Activated CD4-positive, alpha-beta T cell treated with anti-CD3 and anti-CD28 coated beads for 48 hours (primary cell): ENCODE measurements at regions not wholly inside any gene's neighbourhood (a gene's known extent, or its start where the extent isn't known, plus 50 kb on each side); places are given as distances from the start of the nearest gene placed in this dataset.
"Not testable (repeated sequence)": the region's sequence is repeated elsewhere in the genome, so short reads cannot be mapped to it uniquely, and the experiment has no call there.

Experiments
- DNase-seq: peaks from one replicate; pipeline ENCODE4 v3.0.0-alpha.2; 2020

DNA sequence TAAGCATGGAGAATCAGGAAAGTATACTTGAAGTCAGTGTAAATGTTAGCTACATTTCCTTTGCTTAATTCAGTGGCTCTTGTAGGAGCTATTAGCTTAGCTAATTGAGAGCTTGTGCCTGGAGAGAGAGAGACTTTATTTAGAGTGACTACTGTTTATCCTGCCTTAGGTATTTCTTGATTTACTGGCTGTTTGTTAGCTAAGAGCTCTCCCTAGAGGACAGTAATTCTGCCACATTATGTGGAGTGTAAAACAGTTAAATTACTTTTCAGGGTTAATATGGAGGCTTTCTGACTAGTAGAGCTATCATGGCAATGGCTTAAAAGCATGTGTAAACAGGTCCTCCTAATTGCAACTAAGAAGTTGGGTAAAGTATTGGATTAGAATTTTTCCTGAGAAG lies 306.5 kb upstream of the TECRL start:
- no peak for DNase-seq

DNA sequence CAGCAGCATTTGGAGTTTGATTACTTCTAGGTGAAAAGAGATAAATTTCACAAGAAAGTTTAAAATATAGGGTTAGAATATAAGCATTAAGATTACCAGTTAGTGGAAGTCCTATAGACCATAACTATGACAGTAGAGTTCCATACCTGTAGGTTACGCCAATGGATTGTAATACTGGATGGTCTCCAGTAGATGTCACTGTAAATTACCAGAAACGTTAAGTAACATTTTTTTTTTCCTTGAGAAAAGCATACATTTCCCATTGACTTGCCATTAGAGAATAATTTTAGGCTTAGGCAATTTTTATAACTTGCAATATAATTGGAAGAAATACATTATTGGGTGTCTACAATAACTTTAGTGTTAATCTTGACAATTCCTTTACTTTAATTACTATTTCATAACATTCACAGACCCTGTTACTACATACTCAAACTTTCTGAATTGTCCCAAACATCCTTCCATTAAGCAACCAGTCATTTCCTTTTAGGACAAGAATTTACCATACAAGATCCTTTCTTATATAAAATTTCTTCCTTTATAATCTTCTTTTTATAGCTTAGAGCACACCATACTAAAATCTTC lies 304.1 kb upstream of the TECRL start:
- no peak for DNase-seq

DNA sequence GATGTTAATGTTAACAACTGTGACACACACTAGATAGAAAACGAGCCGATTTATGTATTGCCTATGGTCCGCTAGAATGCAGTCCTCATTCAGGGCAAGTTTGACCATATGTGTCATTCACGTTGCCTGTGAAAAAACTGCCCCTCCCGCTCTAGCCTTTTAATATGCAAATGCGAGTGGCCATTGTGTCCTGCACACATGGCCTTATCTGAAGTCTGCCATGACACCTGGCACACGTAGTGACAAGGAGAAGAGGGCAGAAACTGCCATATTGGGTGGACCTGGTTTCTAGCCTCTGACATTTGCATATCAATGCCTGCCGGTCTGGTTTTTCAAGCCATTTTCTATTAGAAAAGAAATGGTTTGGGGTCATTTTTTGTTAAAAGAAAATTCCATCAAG lies 303.3 kb upstream of the TECRL start:
- DNase-seq, result no peak

DNA sequence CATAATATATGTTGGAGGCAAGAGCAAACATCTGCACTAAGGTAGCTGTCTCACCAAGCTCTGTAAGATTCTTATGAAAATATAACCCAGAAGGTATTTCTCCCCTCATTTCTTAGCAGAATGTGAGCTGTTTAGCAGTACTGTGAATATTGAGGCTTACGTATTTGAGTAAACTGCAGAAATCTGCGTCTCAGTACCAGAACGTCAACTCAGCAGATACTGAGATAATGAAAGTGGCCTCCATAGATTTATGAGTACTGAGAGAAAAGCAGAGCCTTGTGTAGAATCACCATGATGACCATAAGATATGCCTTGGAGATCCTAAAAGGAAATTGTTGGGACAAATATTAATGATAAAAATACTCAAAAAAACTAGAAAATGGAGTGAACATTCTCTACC lies 296.7 kb upstream of the TECRL start:
- DNase-seq, result no peak

DNA sequence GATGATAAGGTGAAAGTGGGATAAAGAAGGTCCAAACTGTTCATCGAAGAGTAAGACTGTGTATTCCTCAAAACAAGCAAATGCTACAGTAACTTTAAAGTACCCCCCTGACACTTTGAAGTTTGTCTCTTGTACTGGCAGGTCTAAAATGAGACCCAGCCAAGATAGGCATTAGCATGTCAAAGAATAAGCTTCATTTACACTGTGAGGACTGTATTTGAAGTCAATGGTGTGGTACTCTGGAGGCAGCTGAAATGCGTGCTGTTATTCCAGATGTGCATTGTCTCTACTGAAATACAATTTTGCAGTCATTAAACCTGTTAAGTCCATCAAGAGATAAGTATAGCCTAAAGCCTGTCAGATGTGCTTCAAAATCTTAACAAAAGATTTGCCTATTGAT lies 288.9 kb upstream of the TECRL start:
- DNase-seq, result no peak

DNA sequence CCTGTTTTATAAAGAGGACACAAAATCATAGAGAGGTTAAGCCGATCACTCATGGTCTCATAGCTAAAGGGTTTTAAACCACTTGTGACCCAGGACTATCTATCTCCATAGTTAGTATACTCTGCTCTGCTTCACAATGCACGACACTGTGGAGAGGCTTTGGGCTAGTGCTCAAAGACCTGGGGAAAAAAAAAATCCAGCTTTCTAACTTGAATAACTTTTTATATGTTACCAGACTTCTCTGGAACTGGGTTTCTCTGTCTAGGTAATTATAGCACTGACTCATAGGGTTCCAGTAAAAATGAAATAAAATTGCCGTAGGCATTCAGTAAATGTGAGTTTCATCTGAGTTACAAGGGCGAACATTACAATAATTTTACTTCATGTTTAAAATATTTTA lies 273.7 kb upstream of the TECRL start:
- DNase-seq, result no peak

DNA sequence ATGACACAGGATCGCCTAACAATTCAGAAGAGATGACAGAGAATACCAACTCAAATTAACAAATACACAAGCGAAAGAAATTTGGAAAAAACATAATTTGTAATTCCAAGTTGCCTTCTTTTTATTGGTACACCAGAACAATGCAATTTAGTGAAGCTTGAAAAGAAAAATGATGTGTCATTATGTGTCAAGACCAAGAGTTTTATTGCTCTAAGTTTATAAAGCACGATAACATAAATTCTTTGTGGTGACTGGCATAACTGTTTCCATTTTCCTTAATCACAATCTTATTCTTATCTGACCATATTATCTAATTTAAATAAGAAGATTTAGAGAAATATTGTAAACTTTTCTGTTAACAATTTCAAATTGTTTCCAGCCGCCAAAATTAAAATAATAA lies 273.2 kb upstream of the TECRL start:
- DNase-seq, result no peak

DNA sequence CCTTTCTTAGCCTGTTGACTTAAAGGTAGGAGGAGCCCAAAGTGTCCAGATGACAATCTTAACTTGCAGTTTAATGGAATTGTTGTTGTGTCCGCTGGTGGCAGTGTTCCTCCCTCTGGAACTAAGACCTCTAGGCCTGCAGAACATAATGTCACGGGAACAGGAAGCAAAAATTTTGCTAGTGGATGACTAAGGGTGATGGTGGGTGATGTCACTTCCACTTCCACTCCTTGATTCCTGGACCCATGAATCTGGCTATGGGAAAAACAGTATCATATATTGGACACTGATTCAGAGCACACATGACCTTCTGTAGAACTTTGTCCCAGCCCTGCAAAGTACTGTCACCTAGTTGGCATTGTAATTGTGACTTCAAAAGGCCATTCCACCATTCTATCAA lies 263.9 kb upstream of the TECRL start:
- not testable (repeated sequence) for DNase-seq

DNA sequence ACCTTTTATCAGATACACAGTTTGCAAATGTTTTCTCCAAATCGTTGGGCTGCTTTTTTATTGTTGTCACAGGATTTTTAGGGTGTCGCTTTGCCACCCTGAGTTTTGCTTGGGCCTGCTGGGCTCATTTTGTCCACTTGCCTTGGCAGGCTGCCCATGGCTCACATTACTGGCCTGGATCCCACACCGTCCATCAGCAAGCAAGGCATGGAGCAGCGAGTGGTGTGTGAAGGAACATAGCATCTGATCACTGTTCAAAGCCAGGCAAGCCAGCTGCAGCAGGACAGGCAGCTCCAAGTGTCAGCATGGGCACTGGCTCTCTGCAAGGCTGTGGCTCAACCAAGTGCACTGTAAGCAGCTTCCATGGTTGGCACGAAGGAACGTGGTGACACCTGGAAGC lies 261.4 kb upstream of the TECRL start:
- DNase-seq, result no peak

DNA sequence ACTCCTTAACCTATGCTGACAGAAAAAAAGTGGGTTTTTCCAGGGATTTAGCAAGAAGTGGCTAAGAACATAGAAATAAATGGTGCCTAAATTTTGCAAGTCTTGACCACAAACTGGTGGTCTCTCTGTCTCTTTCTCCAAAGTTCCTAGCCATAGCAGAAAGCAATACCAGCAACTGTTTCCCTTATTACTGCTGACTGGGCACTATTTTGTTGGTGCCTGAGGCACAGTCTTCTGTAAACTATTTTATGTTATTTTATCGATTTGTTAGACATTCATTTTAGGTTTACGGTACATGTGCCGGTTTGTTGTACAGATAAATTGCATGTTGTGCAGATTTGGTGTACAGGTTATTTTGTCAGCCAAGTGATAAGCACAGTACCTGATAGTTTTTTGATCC lies 234.6 kb upstream of the TECRL start:
- DNase-seq, result no peak

DNA sequence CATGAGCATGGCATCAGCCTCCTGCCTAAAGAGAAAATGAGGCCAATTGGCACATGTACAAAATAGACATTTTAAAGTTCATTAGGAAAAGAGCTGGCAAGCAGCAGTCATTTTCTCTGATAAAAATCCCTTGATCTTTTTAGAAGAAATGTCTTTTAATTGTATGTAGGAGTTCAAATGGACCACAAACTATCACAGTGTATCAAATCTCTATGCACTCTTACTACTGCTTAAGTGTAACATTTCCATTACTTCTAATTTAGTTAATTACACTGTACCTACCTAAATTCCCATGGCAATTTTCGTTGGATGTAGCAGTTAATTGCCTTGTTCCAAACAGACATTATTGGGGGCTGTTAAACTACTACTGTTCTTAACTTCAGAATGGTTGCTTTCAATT lies 233.7 kb upstream of the TECRL start:
- no peak for DNase-seq

DNA sequence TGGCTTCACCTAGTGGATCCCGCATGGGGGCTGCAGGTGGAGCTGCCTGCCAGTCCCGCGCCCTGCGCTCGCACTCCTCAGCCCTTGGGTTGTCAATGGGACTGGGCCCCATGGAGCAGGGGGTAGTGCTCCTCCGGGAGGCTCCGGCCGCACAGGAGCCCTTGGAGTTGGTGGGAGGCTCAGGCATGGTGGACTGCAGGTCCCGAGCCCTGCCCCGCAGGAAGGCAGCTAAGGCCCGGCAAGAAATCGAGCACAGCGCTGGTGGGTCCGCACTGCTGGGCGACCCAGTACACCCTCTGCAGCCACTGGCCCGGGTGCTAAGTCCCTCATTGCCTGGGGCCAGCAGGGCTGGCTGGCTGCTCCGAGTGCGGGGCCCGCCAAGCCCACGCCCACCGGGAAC lies 231.2 kb upstream of the TECRL start:
- not testable (repeated sequence) for DNase-seq

DNA sequence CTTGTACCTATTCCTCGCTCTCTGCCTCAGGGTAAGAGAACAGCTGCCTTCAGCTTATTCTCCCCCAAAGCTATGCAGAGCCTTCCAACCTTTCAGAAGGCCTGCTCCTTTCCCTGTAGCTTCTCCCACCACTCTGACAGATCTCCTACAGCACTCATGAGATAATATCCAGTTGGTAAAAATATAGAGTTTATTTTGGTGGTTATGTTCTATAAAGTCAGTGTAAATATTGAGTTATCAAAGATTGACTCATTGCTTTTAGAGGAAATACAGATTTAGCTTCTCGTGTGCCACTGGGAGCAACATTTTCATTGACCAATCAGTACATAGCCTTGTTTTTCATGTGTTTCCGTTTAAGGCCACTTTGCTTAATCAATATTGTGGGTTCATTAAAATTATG lies 216.2 kb upstream of the TECRL start:
- DNase-seq, result no peak

DNA sequence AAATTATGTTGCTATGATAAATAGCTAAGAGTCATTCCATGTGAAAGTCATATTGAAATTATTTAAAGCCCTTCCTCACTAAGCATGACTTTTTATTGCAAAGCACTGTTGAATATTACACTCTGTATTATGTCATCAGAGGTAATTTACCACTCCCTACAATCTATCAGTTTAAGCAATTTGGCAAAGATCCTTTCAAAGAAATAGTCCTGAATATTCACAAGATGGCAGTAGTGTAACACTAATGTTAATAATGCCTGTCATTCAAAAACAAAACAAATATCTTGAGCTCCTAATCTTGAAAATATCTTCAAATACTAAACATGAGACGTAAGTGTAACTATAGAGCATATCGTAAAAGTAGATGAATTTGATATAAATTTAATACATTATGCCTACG lies 208.6 kb upstream of the TECRL start:
- DNase-seq, result no peak

DNA sequence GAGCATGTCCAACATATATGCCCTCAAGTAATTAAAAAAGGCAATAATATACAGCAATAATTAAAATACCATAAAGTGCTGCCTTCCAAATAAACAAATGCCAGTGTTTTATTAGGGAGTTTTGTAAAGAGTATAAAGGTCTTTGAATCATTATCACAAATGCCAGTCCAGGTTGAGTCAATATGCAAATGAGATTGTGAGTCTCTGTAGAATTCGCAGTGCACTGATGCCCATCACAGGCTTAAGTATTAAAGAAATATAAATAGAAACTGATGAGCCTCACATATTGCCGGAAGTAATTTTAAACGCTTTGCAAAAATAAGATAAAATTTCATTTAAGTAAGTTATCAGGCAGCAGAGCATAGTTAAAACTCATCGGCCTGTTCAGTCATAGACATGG lies 205.0 kb upstream of the TECRL start:
- no peak for DNase-seq

DNA sequence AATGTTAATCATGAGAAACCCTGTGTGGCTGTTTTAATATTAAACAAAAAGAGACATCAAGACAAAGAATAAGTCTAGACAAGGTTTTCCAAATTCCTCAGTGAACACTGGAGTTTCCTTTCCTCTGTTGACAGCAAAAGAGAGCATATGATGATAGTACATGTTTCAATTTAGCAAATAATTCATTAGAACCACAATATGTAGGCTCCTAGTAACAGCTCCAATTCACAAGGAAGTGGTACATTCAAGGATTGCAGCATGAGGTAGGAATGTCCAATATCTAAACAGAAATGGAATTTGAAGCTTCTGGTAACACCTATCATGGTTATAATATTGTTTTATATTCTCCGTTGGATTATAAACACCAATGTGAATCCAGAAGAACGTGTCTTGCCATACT lies 203.8 kb upstream of the TECRL start:
- DNase-seq, result no peak

DNA sequence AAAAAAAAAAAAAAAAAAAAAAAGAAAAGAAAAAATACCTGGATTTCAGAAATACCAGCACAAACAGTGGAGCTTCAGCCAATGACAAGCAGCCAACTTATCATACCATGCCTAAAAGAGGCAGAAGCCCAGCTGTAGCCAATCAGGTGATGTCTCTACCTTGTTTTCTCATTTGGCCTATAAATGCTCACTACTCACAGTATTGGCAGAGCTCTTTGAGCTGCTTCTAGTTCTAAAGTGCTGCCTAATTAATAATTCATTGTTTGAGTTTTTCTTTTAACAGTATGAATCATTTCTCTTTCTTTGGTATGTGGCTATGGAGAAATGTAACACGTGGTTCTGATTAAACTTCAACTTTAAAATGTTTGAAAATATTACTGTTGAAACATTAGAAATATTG lies 188.8 kb upstream of the TECRL start:
- DNase-seq, result no peak

DNA sequence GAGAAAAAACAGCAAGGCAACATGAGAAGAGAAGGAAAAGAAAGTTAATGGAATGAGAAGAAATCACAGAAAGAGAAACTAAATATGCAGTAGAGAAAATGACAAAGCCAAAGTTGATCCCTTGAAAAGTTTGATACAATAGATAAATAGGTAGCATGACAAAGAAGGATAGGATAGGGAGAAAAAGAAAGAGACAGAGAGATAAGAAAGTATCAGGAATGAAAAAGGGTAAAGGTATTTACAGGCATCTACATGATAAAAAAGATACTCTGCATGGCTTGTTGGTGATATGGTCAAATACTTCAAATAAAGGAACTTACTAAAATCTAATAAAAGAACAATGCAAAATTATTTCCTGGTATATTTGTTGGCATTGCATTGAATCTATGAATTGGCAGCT lies 185.5 kb upstream of the TECRL start:
- no peak for DNase-seq

DNA sequence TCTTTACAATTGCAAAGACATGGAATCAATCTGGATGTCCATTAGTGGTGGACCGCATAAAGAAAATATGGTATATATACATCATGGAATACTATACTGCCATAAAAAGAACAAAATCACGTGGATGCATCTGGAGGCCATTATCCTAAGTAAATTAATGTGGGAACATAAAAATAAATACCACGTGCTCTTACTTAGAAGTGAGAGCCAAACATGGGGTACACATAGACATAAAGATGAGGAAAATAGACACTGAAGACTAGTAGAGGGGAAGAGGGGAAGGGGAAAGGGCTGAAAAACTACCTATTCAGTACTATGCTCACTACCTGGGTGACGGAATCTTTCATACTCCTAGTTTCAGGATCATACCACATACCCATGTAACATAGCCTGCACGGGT lies 179.3 kb upstream of the TECRL start:
- DNase-seq, result no peak

DNA sequence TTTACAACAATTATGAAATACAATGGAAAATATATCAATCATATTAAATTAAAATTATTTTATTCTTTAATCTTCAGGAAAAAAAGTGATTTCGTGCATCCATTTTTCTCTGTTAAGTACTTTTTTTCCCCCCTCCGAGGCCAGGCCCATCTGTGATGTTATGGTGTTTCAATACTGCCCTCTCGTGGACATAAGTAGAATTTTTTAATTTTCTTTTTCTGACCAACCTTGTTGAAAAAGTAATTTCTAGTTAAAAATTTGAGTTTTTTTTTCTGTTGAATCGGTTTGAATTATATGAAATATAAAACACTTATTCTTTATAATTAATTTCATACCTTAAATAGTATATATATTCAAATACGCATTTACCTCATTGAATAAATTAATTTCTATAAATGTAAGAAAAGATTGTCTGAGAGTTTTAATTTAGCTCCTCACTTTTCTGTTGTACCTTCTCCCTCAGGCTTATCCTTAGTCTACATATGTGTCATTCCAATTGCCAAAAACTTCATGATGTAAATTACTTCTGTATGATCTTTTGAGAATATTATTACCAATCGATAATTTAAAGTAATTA lies 175.8 kb upstream of the TECRL start:
- peak; percentile 11 for DNase-seq

DNA sequence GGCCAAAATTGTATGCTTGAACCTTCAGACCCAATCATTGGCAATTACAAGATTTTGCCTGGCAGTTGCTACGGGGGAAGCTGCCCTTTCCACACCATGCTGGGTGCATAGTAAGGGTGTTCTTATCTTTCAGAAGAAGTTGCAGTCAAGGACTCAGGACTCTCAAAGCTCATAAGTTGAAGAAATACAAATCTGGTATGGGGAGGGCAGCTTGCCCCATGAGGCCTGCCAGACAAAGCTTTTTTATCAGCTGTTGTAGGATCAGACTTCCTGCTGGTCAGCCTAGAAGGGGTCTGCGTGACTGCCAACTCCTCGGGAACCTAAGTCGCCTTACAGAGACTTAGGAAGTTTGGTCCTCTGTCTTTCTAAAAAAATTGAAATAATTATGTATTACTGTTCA lies 174.9 kb upstream of the TECRL start:
- DNase-seq, result no peak

DNA sequence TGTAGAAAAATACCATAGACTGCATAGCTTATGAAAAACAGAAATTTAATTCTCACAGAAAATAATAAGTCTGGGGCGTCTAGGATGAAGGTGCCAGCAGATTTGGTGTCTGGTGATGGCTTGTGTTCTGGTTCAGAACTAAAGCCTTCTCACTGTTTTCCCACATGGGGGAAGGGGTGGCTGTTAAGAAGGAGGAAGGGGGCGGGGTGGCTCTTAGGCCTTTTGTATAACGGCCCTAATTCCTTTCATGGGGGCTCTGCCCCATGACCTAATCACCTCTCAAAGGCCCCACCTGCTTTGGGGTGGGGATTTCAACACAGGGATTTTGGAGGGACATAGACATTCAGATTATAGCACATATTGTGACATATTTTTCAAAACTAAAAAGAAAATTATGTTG lies 173.2 kb upstream of the TECRL start:
- DNase-seq, result no peak

DNA sequence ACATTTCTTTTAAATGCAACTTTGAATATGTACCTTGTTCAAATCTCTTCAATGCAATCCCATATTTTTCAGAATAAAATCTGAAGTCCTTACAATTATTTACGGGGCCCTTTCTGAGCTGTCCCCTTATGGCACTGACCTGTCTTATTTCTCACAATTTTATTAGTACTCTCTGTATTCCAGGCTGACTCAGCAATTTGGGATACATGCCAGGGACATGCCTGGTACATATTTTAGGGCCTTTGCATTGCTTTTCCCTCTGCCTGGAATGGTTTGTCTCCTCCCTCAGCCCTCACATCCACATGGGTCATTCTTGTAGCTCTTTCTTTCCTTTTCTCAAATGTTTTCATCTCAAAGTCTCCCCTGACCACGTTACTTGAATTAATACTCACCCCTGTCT lies 172.2 kb upstream of the TECRL start:
- no peak for DNase-seq

DNA sequence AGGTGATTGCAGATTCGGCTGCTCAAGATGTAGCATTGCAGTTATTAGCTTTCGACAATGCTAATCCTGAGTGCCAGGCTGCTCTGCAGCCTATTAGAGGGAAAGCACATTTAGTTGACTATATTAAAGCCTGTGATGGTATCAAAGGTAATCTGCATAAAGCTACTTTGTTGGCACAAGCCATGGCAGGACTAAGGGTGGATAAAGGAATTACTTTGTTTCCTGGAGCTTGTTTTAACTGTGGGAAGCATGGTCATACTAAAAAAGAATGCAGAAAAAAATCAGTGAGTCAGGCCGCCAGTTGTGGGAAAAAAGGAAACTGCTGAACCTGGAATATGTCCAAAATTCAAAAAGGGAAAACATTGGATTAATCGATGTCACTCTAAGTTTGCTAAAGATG lies 154.9 kb upstream of the TECRL start:
- no peak for DNase-seq

DNA sequence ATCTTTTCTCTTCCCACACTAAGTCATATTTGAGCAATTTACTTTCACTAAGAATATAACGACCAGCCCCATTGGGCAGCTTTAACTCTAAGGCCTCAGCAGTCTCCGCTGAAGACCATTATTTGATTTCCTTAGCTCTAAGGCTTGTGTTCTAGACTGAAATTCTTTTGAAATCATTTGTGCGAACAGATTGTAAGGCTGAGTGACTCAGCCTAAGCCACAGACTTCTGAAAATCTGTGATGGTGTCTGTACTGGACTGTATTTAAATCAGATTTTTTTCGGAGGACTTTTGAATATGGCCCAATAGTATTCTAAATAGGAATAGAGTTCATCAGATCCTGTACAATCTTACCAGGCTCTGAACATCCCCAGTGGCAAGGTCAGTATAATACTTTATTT lies 150.3 kb upstream of the TECRL start:
- DNase-seq, result no peak

DNA sequence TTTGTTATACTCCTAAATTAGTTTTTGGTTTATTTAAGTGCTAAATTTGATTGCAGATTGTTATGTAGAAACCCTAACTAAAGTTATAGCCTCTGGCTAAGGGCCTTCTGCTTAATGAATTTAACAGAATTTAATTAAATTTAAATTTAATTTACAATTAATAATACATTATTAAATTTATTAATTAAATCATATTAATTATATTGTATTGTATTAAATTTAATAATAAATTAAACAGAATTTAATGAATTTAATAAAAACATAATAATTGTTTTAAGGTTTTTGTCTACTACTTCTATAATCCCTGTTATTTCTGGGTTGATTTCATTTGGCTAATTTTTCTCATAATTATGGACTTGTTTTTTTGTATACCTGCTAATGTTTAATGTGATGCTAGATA lies 141.9 kb upstream of the TECRL start:
- DNase-seq, result no peak
